K562 (cell line): ENCODE measurements at regions not wholly inside any gene's neighbourhood (a gene's known extent, or its start where the extent isn't known, plus 50 kb on each side); places are given as distances from the start of the nearest gene placed in this dataset.

Source experiments
- ATAC-seq: fragments of 200-7000 bp; cut with Tn5 transposase; 3 replicates; pipeline ENCODE4 v1.9.1; 2020; ENCODE audit warnings: moderate library complexity
- BruUV-seq: library from RNA; stranded (reverse); fragments of 400-500 nt; replicated peaks from 2 replicates; lab custom pipeline; 2021; lab: Mats Ljungman, UMichigan
- CTCF ChIA-PET: fragments of 300-600 bp; formaldehyde crosslinking; extraction: SDS; loops from one replicate; lab custom pipeline; 2021; ENCODE audit warnings: low intra/inter-chr PET ratio; lab: Yijun Ruan, JAX
- POLR2A ChIA-PET: fragments of 300-600, 350-650 bp; sonication (Branson Sonifier 250); formaldehyde crosslinking; extraction: SDS; loops from one replicate; lab custom pipeline; 2021; ENCODE audit warnings: antibody characterized with exemption, inconsistent platforms; lab: Yijun Ruan, JAX
- DNase-seq, 4 experiments: peaks; one replicate each; pipeline versions ENCODE4 v3.0.0 to v3.0.0-alpha.2; 2011 to 2018; ENCODE audit warnings: low spot score in 3 of 4, mixed read lengths in 3 of 4; ENCODE audit errors: extremely low read depth in 1 of 4
- FAIRE-seq: peaks from 2 replicates; lab custom pipeline; 2011; peaks lifted over from hg19 to GRCh38; lab: Jason Lieb, UNC
- H2AFZ ChIP-seq: 2 replicates; pipeline ENCODE4 v1.6.0; 2011; ENCODE audit warnings: low read depth, low read length, control low read depth, inconsistent platforms
- H3K27ac ChIP-seq: fragments of 200-600 bp; 3 replicates; pipeline ENCODE4 v1.8.0; 2011; ENCODE audit warnings: low read depth, mild to moderate bottlenecking, control low read depth, inconsistent platforms, low read length, moderate library complexity, mixed read lengths; ENCODE audit errors: extremely low read depth
- H3K27me3 ChIP-seq, 2 experiments: fragments of 300-600 bp in 1 of 2; 2 replicates in 1 of 2; 3 replicates in 1 of 2; pipeline versions ENCODE4 v1.6.0 to v1.8.0; 2011; ENCODE audit warnings: inconsistent platforms in 2 of 2, low read length in 2 of 2, mild to moderate bottlenecking in 1 of 2, mixed read lengths in 1 of 2, moderate library complexity in 1 of 2; ENCODE audit not compliant: control insufficient read depth in 2 of 2, insufficient read depth in 2 of 2
- H3K36me3 ChIP-seq: fragments of 300-600 bp; 3 replicates; pipeline ENCODE4 v1.8.0; 2011; ENCODE audit warnings: mild to moderate bottlenecking, low read length, inconsistent platforms; ENCODE audit not compliant: control insufficient read depth, insufficient read depth
- H3K4me1 ChIP-seq, 2 experiments: fragments of 200-600 bp in 1 of 2; replicated peaks in 1 of 2; 2 replicates in 1 of 2; 3 replicates in 1 of 2; pipeline versions ENCODE4 v1.5.1 to v1.8.0; 2011; ENCODE audit warnings: inconsistent platforms in 2 of 2, low read length in 2 of 2, mild to moderate bottlenecking in 1 of 2, mixed read lengths in 1 of 2, moderate library complexity in 1 of 2; ENCODE audit not compliant: control insufficient read depth in 2 of 2, insufficient read depth in 2 of 2
- H3K4me2 ChIP-seq: 2 replicates; pipeline ENCODE4 v1.6.1; 2011; ENCODE audit warnings: low read length, control low read depth, inconsistent platforms, mixed read lengths; ENCODE audit not compliant: insufficient read depth
- H3K4me3 ChIP-seq: fragments of 200-600 bp; sonication (generic), shearing (Covaris generic); 2 replicates; pipeline ENCODE4 v1.5.1; 2016; ENCODE audit warnings: control low read depth, inconsistent platforms
- H3K79me2 ChIP-seq: fragments of 200-600 bp; 3 replicates; pipeline ENCODE4 v1.8.0; 2011; ENCODE audit warnings: low read length, inconsistent platforms; ENCODE audit not compliant: control insufficient read depth, insufficient read depth
- H3K9ac ChIP-seq, 2 experiments: 2 replicates each; pipeline versions ENCODE4 v1.6.0 to v1.6.1; 2011; ENCODE audit warnings: low read depth in 2 of 2, low read length in 2 of 2, control low read depth in 1 of 2, inconsistent platforms in 1 of 2, mild to moderate bottlenecking in 1 of 2, mixed read lengths in 1 of 2; ENCODE audit not compliant: insufficient read depth in 1 of 2
- H3K9me1 ChIP-seq: one replicate; pipeline ENCODE4 v1.6.0; 2011; ENCODE audit warnings: inconsistent platforms, mild to moderate bottlenecking, low read length, moderate library complexity; ENCODE audit not compliant: control insufficient read depth, insufficient read depth
- H3K9me3 ChIP-seq: replicated peaks from 2 replicates; pipeline ENCODE4 v1.5.1; 2011; ENCODE audit warnings: low read depth, low read length, inconsistent platforms; ENCODE audit not compliant: control insufficient read depth, insufficient read depth
- H4K20me1 ChIP-seq: replicated peaks from 2 replicates; pipeline ENCODE4 v1.6.1; 2011; ENCODE audit warnings: low read length, inconsistent platforms, mixed read lengths; ENCODE audit not compliant: control insufficient read depth, insufficient read depth
- DNMT1 ChIP-seq: fragments of 450-650 bp; IDR thresholded peaks from 2 replicates; pipeline ENCODE4 v1.6.1; 2016; ENCODE audit warnings: antibody characterized with exemption, mild to moderate bottlenecking
- GABPA ChIP-seq: fragments of 200-800 bp; sonication (Bioruptor generic); conservative IDR thresholded peaks from 2 replicates; pipeline ENCODE4 v1.6.1; 2016; ENCODE audit warnings: low read depth, missing genetic modification characterization, missing compliant biosample characterization
- HEY1 ChIP-seq: fragments of 250-450 bp; sonication (Bioruptor Pico); IDR thresholded peaks from 2 replicates; pipeline ENCODE4 v1.5.0; 2020; ENCODE audit warnings: mild to moderate bottlenecking, moderate library complexity, borderline replicate concordance
- NR1H2 ChIP-seq: sonication (generic); formaldehyde crosslinking; IDR thresholded peaks from 2 replicates; pipeline ENCODE4 v1.4.0; 2020; ENCODE audit warnings: mild to moderate bottlenecking, missing genetic modification reagents
- RNF2 ChIP-seq: sonication (generic); IDR thresholded peaks from 2 replicates; pipeline ENCODE4 v1.6.1; 2016
- SRF ChIP-seq, 2 experiments: fragments of 250-450, 450-650 bp in 1 of 2; sonication (Bioruptor Pico) in 1 of 2; sonication (generic) in 1 of 2; formaldehyde crosslinking; IDR thresholded peaks; 2 replicates each; pipeline versions ENCODE4 v1.5.0 to v1.5.1; 2020 to 2022; ENCODE audit warnings: mild to moderate bottlenecking in 1 of 2, missing genetic modification reagents in 1 of 2
- SRSF7 ChIP-seq: fragments of 200-400 bp; formaldehyde crosslinking; optimal IDR thresholded peaks from 2 replicates; pipeline ENCODE3; 2017; ENCODE audit warnings: mild to moderate bottlenecking, low read depth, low read length
- TCF3 ChIP-seq: sonication (generic); formaldehyde crosslinking; IDR thresholded peaks from 2 replicates; pipeline ENCODE4 v1.4.0; 2020; ENCODE audit warnings: mild to moderate bottlenecking, missing genetic modification reagents
- XRCC5 ChIP-seq: fragments of 200-400 bp; formaldehyde crosslinking; IDR thresholded peaks from 2 replicates; pipeline ENCODE4 v1.6.1; 2017; ENCODE audit warnings: low read depth, mild to moderate bottlenecking, low read length
- ZBTB17 ChIP-seq: fragments of 450-650 bp; formaldehyde crosslinking; IDR thresholded peaks from 2 replicates; pipeline ENCODE4 v1.4.0; 2020; ENCODE audit warnings: mild to moderate bottlenecking
- ZKSCAN3 ChIP-seq: fragments of 250-450 bp; sonication (Bioruptor Pico); IDR thresholded peaks from 2 replicates; pipeline ENCODE4 v1.4.0; 2020
- ZNF253 ChIP-seq: fragments of 250-450 bp; sonication (Bioruptor Pico); conservative IDR thresholded peaks from 2 replicates; pipeline ENCODE4 v1.6.1; 2021; ENCODE audit warnings: mild to moderate bottlenecking
- ZNF311 ChIP-seq: fragments of 250-450 bp; sonication (Bioruptor Pico); IDR thresholded peaks from 2 replicates; pipeline ENCODE4 v1.4.0; 2020; ENCODE audit warnings: mild to moderate bottlenecking, moderate library complexity
- WGBS: fragments of 100-300 bp; shearing (Covaris generic); methylation state at CpG from one replicate; pipeline ENCODE4 v1.1.6; 2016; ENCODE audit warnings: low coverage, mixed read lengths; ENCODE audit not compliant: insufficient coverage; ENCODE audit errors: missing lambda C conversion rate; 5-methylcytosine and 5-hydroxymethylcytosine counted together
- in situ Hi-C: fragments of 300-500 bp; cut with MboI; formaldehyde crosslinking; loops from 4 replicates; pipeline ENCODE4 v1.15.0; 2018; ENCODE audit warnings: inconsistent platforms, mixed read lengths
- intact Hi-C: fragments of 100-400 bp; cut with micrococcal nuclease; formaldehyde crosslinking; loops from 2 replicates; pipeline ENCODE4 v1.14.2; 2022
- TF ChIP-seq, protein P1 (sequence below): IDR thresholded peaks from 3 replicates; pipeline ENCODE4 v1.6.1; 2011; ENCODE audit warnings: borderline replicate concordance, mild to moderate bottlenecking, moderate library complexity; ENCODE audit not compliant: insufficient read length; ENCODE audit errors: extremely low read depth

DNA sequence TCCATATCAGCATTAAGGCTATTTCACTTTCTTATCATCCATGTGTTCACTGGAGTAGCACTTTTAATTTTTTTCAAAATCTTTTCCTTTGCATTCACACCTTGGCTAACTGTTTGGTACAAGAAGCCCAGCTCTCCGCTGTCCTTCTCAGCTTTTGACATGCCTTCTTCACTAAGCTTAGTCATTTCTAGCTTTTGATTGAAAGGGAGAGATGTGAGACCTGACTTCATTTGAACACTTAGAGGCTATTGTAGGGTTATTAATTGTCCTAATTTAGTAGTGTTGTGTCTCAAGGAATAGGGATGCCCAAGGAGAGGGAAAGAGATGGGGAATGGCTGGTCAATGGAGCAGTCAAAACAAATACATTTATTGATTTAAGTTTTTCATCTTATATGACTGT lies 350.0 kb downstream of the CXCL12 start:
- intact Hi-C loops (no loop called here), in situ Hi-C loops (no loop called here)
- no peak overlapping the region for H3K4me2 ChIP-seq
- ATAC-seq: no peak
- H3K9me1 ChIP-seq: no peaks in the 10 kb centered on the region
- 8% methylated on average over 1 of the region's 1 CpG for WGBS
- no peaks in the 10 kb centered on the region for H3K79me2 ChIP-seq
- no peak for TF ChIP-seq RNF2
- TF ChIP-seq XRCC5: no peak
- no peak for TF ChIP-seq NR1H2 (CRISPR knock-in tag)
- TF ChIP-seq SRF (CRISPR knock-in tag; IDR thresholded peaks at IDR 0.05): no peak
- no peak for TF ChIP-seq ZNF311 (CRISPR knock-in tag)
- TF ChIP-seq SRSF7: no peak
- TF ChIP-seq GABPA: no peak
- no peak for TF ChIP-seq HEY1
- no peak for TF ChIP-seq ZNF253 (CRISPR knock-in tag)
- TF ChIP-seq DNMT1: no peak
- TF ChIP-seq TCF3 (CRISPR knock-in tag): no peak
- TF ChIP-seq, protein P1, sequence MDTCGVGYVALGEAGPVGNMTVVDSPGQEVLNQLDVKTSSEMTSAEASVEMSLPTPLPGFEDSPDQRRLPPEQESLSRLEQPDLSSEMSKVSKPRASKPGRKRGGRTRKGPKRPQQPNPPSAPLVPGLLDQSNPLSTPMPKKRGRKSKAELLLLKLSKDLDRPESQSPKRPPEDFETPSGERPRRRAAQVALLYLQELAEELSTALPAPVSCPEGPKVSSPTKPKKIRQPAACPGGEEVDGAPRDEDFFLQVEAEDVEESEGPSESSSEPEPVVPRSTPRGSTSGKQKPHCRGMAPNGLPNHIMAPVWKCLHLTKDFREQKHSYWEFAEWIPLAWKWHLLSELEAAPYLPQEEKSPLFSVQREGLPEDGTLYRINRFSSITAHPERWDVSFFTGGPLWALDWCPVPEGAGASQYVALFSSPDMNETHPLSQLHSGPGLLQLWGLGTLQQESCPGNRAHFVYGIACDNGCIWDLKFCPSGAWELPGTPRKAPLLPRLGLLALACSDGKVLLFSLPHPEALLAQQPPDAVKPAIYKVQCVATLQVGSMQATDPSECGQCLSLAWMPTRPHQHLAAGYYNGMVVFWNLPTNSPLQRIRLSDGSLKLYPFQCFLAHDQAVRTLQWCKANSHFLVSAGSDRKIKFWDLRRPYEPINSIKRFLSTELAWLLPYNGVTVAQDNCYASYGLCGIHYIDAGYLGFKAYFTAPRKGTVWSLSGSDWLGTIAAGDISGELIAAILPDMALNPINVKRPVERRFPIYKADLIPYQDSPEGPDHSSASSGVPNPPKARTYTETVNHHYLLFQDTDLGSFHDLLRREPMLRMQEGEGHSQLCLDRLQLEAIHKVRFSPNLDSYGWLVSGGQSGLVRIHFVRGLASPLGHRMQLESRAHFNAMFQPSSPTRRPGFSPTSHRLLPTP: no peak
- no peak for TF ChIP-seq ZKSCAN3 (CRISPR knock-in tag)
- TF ChIP-seq ZBTB17 (CRISPR knock-in tag): no peak
- H3K36me3 ChIP-seq: no peaks in the 10 kb centered on the region
- FAIRE-seq: no peak
- H4K20me1 ChIP-seq: no peaks in the 10 kb centered on the region
- ChIA-PET CTCF (no interaction called here), POLR2A (no interaction called here)
- H3K27me3 ChIP-seq: no peaks in the 10 kb centered on the region
- no peaks in the 10 kb centered on the region for H3K4me1 ChIP-seq
- H3K27ac ChIP-seq: no peak overlapping the region
- H3K9ac ChIP-seq: no peak overlapping the region
- H3K4me3 ChIP-seq: no peak overlapping the region
- H2AFZ ChIP-seq: no peak overlapping the region
- H3K9me3 ChIP-seq: no peaks in the 10 kb centered on the region
- BruUV-seq: no TSS peak
- DNase-seq: no peak
